ENCODE measurements at regions not wholly inside any gene's neighbourhood (a gene's known extent, or its start where the extent isn't known, plus 50 kb on each side); places are given as distances from the start of the nearest gene placed in this dataset.

DNA sequence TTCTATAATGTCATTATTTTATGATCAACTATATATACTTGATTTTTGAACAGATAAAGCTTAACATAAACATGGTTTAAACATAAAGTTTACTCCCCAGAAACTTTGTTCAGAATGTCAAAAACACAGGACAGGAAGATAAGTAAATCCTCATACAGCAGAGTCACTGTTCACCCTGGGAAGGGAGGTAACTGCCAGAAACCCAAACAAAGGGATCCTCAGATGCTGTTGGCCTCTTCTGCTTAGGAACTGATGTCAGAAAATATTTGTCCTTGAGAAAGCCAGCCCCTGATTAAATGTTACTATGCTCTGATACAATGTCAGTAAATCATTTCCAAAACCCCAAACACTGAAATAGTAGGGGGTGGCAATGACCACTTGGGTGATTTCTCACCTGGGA is 185.3 kb downstream of the TJP1 start:
- TF ChIP-seq YY1 (IDR thresholded peaks at IDR 0.05; ENCODE audit: low read depth, low read length) (no peak), EP300 (IDR thresholded peaks at IDR 0.05; ENCODE audit: borderline replicate concordance in 1 of 2, low read depth in 2 of 2, low read length in 2 of 2) (no peak), MAX (IDR thresholded peaks at IDR 0.05) (no peak), RXRA (IDR thresholded peaks at IDR 0.05; ENCODE audit: insufficient read depth, low read depth, low read length) (no peak), KDM5A (IDR thresholded peaks at IDR 0.05; ENCODE audit: low read length) (no peak), RNF2 (IDR thresholded peaks at IDR 0.05; ENCODE audit: borderline replicate concordance, low read depth, low read length, missing control alignments, poor library complexity, severe bottlenecking) (no peak), TAF1 (IDR thresholded peaks at IDR 0.05; ENCODE audit: low read depth, low read length) (no peak), SIRT6 (IDR thresholded peaks at IDR 0.05; ENCODE audit: low read length) (no peak), CHD7 (IDR thresholded peaks at IDR 0.05; ENCODE audit: insufficient replicate concordance, low read length) (no peak), JUND (IDR thresholded peaks at IDR 0.05; ENCODE audit: low read length) (no peak), GABPA (IDR thresholded peaks at IDR 0.05; ENCODE audit: borderline replicate concordance, insufficient read depth, low read length) (no peak), FOSL1 (IDR thresholded peaks at IDR 0.05; ENCODE audit: insufficient read depth, low read depth, low read length) (no peak)
- TF ChIP-seq, protein P1, sequence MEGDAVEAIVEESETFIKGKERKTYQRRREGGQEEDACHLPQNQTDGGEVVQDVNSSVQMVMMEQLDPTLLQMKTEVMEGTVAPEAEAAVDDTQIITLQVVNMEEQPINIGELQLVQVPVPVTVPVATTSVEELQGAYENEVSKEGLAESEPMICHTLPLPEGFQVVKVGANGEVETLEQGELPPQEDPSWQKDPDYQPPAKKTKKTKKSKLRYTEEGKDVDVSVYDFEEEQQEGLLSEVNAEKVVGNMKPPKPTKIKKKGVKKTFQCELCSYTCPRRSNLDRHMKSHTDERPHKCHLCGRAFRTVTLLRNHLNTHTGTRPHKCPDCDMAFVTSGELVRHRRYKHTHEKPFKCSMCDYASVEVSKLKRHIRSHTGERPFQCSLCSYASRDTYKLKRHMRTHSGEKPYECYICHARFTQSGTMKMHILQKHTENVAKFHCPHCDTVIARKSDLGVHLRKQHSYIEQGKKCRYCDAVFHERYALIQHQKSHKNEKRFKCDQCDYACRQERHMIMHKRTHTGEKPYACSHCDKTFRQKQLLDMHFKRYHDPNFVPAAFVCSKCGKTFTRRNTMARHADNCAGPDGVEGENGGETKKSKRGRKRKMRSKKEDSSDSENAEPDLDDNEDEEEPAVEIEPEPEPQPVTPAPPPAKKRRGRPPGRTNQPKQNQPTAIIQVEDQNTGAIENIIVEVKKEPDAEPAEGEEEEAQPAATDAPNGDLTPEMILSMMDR (IDR thresholded peaks at IDR 0.05; ENCODE audit: control extremely low read depth in 1 of 3, insufficient read depth in 1 of 3, low read depth in 1 of 3, low read length in 3 of 3): no peak

All from H1 (cell line).